Prostate gland (tissue), 2 donors: ENCODE measurements at regions not wholly inside any gene's neighbourhood (a gene's known extent, or its start where the extent isn't known, plus 50 kb on each side); places are given as distances from the start of the nearest gene placed in this dataset.

Experiments used
- CTCF ChIP-seq, 4 experiments: fragments of 200-600 bp in 2 of 4; fragments of 450-650 bp in 2 of 4; sonication (generic) in 2 of 4; IDR thresholded peaks; 1 replicate in 3 of 4; 2 replicates in 1 of 4; pipeline ENCODE4 v1.5.1; 2016 to 2019; ENCODE audit warnings: antibody characterized with exemption in 4 of 4, mild to moderate bottlenecking in 2 of 4, moderate library complexity in 2 of 4
- POLR2A ChIP-seq: fragments of 450-650 bp; IDR thresholded peaks from one replicate; pipeline ENCODE4 v1.6.1; 2016; ENCODE audit warnings: antibody characterized with exemption, mild to moderate bottlenecking

- no peak for TF ChIP-seq CTCF (IDR thresholded peaks at IDR 0.05)
- no peak for TF ChIP-seq POLR2A
Measured at GRCh38 chr3:124293584-124293983, 301.7 kb upstream of the ROPN1 start.
